Glomerular endothelial cell (primary cell): ENCODE measurements at regions not wholly inside any gene's neighbourhood (a gene's known extent, or its start where the extent isn't known, plus 50 kb on each side); places are given as distances from the start of the nearest gene placed in this dataset.
"Not testable (repeated sequence)": the region's sequence is repeated elsewhere in the genome, so short reads cannot be mapped to it uniquely, and the experiment has no call there.

ENCODE experiments used
- DNase-seq: peaks from one replicate; pipeline ENCODE4 v3.0.0-alpha.2; 2011; ENCODE audit warnings: low read depth, low spot score; ENCODE audit errors: extremely low read depth

- no peak for DNase-seq
These were observed 115.8 kb upstream of the HAND1 start for GRCh38 chr5:154593796-154594195.

GRCh38 chr5:154593071-154593470 lies 115.0 kb upstream of the HAND1 start:
- no peak for DNase-seq

GRCh38 chr5:154590093-154590724 lies 112.2 kb upstream of the HAND1 start:
- DNase-seq: no peak

GRCh38 chr5:154589511-154589910 lies 111.5 kb upstream of the HAND1 start:
- no peak for DNase-seq

- DNase-seq: not testable (repeated sequence)
These were observed 110.9 kb upstream of the HAND1 start for GRCh38 chr5:154588833-154589425.

GRCh38 chr5:154588091-154588774 lies 110.2 kb upstream of the HAND1 start:
- no peak for DNase-seq

GRCh38 chr5:154587123-154588026 lies 109.3 kb upstream of the HAND1 start:
- DNase-seq: no peak

- DNase-seq: no peak
These were observed 105.7 kb upstream of the HAND1 start for GRCh38 chr5:154583671-154584177.

- DNase-seq: no peak
These were observed 102.4 kb upstream of the HAND1 start for GRCh38 chr5:154580422-154580821.

GRCh38 chr5:154577416-154577815 lies 99.4 kb upstream of the HAND1 start:
- DNase-seq: no peak

GRCh38 chr5:154576429-154576806 lies 98.4 kb upstream of the HAND1 start:
- DNase-seq: no peak

GRCh38 chr5:154575546-154576428 lies 97.8 kb upstream of the HAND1 start:
- no peak for DNase-seq

- no peak for DNase-seq
These were observed 95.0 kb upstream of the HAND1 start for GRCh38 chr5:154573011-154573410.

GRCh38 chr5:154571325-154572035 lies 93.5 kb upstream of the HAND1 start:
- no peak for DNase-seq

GRCh38 chr5:154570572-154571324 lies 92.7 kb upstream of the HAND1 start:
- no peak for DNase-seq

GRCh38 chr5:154568589-154568988 lies 90.6 kb upstream of the HAND1 start:
- DNase-seq: no peak

- DNase-seq: no peak
These were observed 89.1 kb upstream of the HAND1 start for GRCh38 chr5:154567155-154567554.

GRCh38 chr5:154566146-154566680 lies 88.2 kb upstream of the HAND1 start:
- DNase-seq: no peak
